Lower lobe of right lung (tissue), 2 donors: ENCODE measurements at regions not wholly inside any gene's neighbourhood (a gene's known extent, or its start where the extent isn't known, plus 50 kb on each side); places are given as distances from the start of the nearest gene placed in this dataset.

Experiments
- ATAC-seq, 2 donors: fragments of 200-7000 bp; cut with Tn5 transposase; one replicate each; pipeline ENCODE4 v1.9.1; 2020 to 2022; ENCODE audit warnings: mild to moderate bottlenecking in 2 of 2, moderate library complexity in 2 of 2
- DNase-seq: peaks from one replicate; pipeline ENCODE4 v3.0.0-alpha.2; 2020
- H3K27ac ChIP-seq: fragments of 200-600 bp; one replicate; pipeline ENCODE4 v1.8.0; 2022
- H3K27me3 ChIP-seq: fragments of 200-600 bp; one replicate; pipeline ENCODE4 v1.8.0; 2022; ENCODE audit warnings: low read depth
- H3K36me3 ChIP-seq: fragments of 200-600 bp; one replicate; pipeline ENCODE4 v1.8.0; 2022; ENCODE audit warnings: mild to moderate bottlenecking
- H3K4me1 ChIP-seq: fragments of 200-600 bp; one replicate; pipeline ENCODE4 v1.8.0; 2022
- H3K4me3 ChIP-seq: fragments of 200-600 bp; one replicate; pipeline ENCODE4 v1.8.0; 2022; ENCODE audit warnings: mild to moderate bottlenecking
- H3K9me3 ChIP-seq: fragments of 200-600 bp; one replicate; pipeline ENCODE4 v1.8.0; 2022
- intact Hi-C: fragments of 100-400 bp; cut with DNase I; formaldehyde crosslinking; loops from one replicate; pipeline ENCODE4 v1.11.0; 2022
- TF ChIP-seq, protein P1 (sequence below): fragments of 200-600 bp; IDR thresholded peaks from one replicate; pipeline ENCODE4 v1.8.0; 2022; ENCODE audit warnings: antibody characterized with exemption, mild to moderate bottlenecking
- donor health status: DM: no; HTN: yes; CAD: no; lungs with severe emphysema.

GRCh38 chr4:71151054-71151453 is 157.6 kb downstream of the DCK start:
- DNase-seq (no peak), ATAC-seq (no peak)
- Histone ChIP-seq H3K4me3 (no peak overlapping the region), H3K36me3 (no peaks in the 10 kb centered on the region), H3K27me3 (no peaks in the 10 kb centered on the region), H3K27ac (no peak overlapping the region), H3K4me1 (no peaks in the 10 kb centered on the region), H3K9me3 (no peaks in the 10 kb centered on the region)
- intact Hi-C loops, result no loop called here
- TF ChIP-seq, protein P1, sequence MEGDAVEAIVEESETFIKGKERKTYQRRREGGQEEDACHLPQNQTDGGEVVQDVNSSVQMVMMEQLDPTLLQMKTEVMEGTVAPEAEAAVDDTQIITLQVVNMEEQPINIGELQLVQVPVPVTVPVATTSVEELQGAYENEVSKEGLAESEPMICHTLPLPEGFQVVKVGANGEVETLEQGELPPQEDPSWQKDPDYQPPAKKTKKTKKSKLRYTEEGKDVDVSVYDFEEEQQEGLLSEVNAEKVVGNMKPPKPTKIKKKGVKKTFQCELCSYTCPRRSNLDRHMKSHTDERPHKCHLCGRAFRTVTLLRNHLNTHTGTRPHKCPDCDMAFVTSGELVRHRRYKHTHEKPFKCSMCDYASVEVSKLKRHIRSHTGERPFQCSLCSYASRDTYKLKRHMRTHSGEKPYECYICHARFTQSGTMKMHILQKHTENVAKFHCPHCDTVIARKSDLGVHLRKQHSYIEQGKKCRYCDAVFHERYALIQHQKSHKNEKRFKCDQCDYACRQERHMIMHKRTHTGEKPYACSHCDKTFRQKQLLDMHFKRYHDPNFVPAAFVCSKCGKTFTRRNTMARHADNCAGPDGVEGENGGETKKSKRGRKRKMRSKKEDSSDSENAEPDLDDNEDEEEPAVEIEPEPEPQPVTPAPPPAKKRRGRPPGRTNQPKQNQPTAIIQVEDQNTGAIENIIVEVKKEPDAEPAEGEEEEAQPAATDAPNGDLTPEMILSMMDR, result no peak

- no peaks in the 10 kb centered on the region for H3K9me3 ChIP-seq
- no peaks in the 10 kb centered on the region for H3K27me3 ChIP-seq
- TF ChIP-seq, protein P1, result no peak
- no peak for ATAC-seq
- no peak overlapping the region for H3K4me3 ChIP-seq
- intact Hi-C loops, result no loop called here
- DNase-seq, result no peak
- H3K36me3 ChIP-seq, result no peaks in the 10 kb centered on the region
- no peaks in the 10 kb centered on the region for H3K4me1 ChIP-seq
- H3K27ac ChIP-seq, result no peak overlapping the region
Measured at GRCh38 chr4:71156616-71157015, 163.2 kb downstream of the DCK start.

GRCh38 chr4:71162386-71162785 is 168.9 kb downstream of the DCK start:
- DNase-seq (no peak), ATAC-seq (no peak)
- Histone ChIP-seq H3K4me1 (no peaks in the 10 kb centered on the region), H3K4me3 (no peak overlapping the region), H3K9me3 (no peaks in the 10 kb centered on the region), H3K36me3 (no peaks in the 10 kb centered on the region), H3K27me3 (no peaks in the 10 kb centered on the region), H3K27ac (no peak overlapping the region)
- TF ChIP-seq, protein P1, result no peak
- intact Hi-C loops, result no loop called here

- Histone ChIP-seq H3K36me3 (no peaks in the 10 kb centered on the region), H3K4me1 (no peaks in the 10 kb centered on the region), H3K27ac (no peak overlapping the region), H3K9me3 (no peaks in the 10 kb centered on the region), H3K27me3 (no peaks in the 10 kb centered on the region), H3K4me3 (no peak overlapping the region)
- DNase-seq, result no peak
- intact Hi-C loops, result no loop called here
- ATAC-seq, result no peak
- TF ChIP-seq, protein P1, result no peak
Measured at GRCh38 chr4:71163317-71163716, 169.9 kb downstream of the DCK start.

DNA sequence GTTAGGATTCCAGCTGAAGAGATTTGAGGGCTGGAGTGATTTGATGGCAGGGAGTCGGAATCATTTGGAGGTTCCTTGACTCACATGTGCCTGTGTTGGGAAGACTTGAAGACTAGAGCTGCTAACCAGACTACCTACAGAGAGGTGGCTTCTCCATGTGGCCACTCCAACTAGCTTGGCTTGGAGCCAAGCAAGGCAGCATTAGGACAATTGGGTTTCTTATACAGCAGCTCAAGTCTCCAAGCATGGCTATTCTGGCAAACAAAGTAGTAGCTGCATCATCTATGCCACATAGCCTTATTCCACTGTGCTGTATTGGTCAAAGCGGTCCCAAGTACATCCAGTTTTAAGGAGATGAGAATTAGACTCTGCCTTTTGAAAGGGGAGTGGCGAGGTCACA is 171.7 kb upstream of the SLC4A4 start:
- Histone ChIP-seq H3K36me3 (no peaks in the 10 kb centered on the region), H3K27me3 (no peaks in the 10 kb centered on the region), H3K4me1 (no peaks in the 10 kb centered on the region), H3K4me3 (no peak overlapping the region), H3K9me3 (no peaks in the 10 kb centered on the region), H3K27ac (no peak overlapping the region)
- ATAC-seq (no peak), DNase-seq (no peak)
- intact Hi-C loops, result no loop called here
- TF ChIP-seq, protein P1, result no peak

DNA sequence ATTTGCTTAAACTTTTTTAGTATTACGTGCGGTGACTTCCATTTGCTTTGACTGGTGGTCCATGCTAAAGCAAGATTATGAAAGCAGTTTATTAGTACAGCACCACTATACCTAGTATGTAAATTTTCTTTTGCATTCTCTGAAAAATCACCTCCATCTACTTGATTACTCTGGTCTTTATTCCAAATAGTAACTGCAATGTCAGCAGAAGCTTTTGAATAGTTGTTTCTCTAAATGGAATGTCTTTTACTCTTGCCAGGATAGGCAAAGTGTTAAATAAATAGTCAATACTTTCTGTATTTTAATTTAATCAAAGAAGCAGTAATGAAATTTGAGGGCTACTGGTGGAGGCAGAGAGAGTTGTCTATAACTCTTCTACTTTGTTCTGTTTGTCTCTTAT is 167.2 kb upstream of the SLC4A4 start:
- ATAC-seq (no peak), DNase-seq (no peak)
- Histone ChIP-seq H3K9me3 (no peaks in the 10 kb centered on the region), H3K4me3 (no peak overlapping the region), H3K27me3 (no peaks in the 10 kb centered on the region), H3K4me1 (no peaks in the 10 kb centered on the region), H3K36me3 (no peaks in the 10 kb centered on the region), H3K27ac (no peak overlapping the region)
- intact Hi-C loops, result no loop called here
- TF ChIP-seq, protein P1, result no peak
